Endothelial cell of umbilical vein (primary cell): ENCODE measurements at regions not wholly inside any gene's neighbourhood (a gene's known extent, or its start where the extent isn't known, plus 50 kb on each side); places are given as distances from the start of the nearest gene placed in this dataset.

ENCODE experiments used
- BruUV-seq: library from RNA; stranded (reverse); fragments of 400-500 nt; replicated peaks from 2 replicates; lab custom pipeline; 2021; lab: Mats Ljungman, UMichigan
- CTCF ChIA-PET: fragments of 300-600, 350-600 bp; sonication (Branson Sonifier 250); formaldehyde crosslinking; loops from one replicate; lab custom pipeline; 2021; ENCODE audit warnings: antibody characterized with exemption, inconsistent platforms; lab: Charles Lee
- POLR2A ChIA-PET: fragments of 300-600, 350-600 bp; sonication (Branson Sonifier 250); formaldehyde crosslinking; loops from one replicate; lab custom pipeline; 2021; ENCODE audit warnings: antibody characterized with exemption, inconsistent platforms; lab: Charles Lee
- DNase-seq: peaks from one replicate; pipeline ENCODE4 v3.0.0-alpha.2; 2011; ENCODE audit warnings: low read depth, low spot score
- FAIRE-seq: peaks from 2 replicates; lab custom pipeline; 2011; peaks lifted over from hg19 to GRCh38; lab: Jason Lieb, UNC
- H2AFZ ChIP-seq: 2 replicates; pipeline ENCODE4 v1.6.0; 2012; ENCODE audit warnings: low read depth, low read length, control low read depth, inconsistent platforms
- H3K27ac ChIP-seq: 2 replicates; pipeline ENCODE4 v1.5.1; 2011; ENCODE audit warnings: low read depth, mild to moderate bottlenecking, control low read depth, low read length, moderate library complexity; ENCODE audit not compliant: insufficient read depth
- H3K27me3 ChIP-seq, 2 experiments: 2 replicates each; pipeline versions ENCODE4 v1.6.0 to v1.6.1; 2011; ENCODE audit warnings: low read length in 2 of 2, mixed read lengths in 1 of 2; ENCODE audit not compliant: control insufficient read depth in 2 of 2, insufficient read depth in 2 of 2
- H3K36me3 ChIP-seq, 2 experiments: 2 replicates in 1 of 2; 3 replicates in 1 of 2; pipeline ENCODE4 v1.5.1; 2011; ENCODE audit warnings: low read length in 2 of 2, mild to moderate bottlenecking in 1 of 2, moderate library complexity in 1 of 2; ENCODE audit not compliant: control insufficient read depth in 2 of 2, insufficient read depth in 2 of 2; ENCODE audit errors: extremely low read depth in 1 of 2
- H3K4me1 ChIP-seq: 3 replicates; pipeline ENCODE4 v1.5.1; 2011; ENCODE audit warnings: mild to moderate bottlenecking, low read length; ENCODE audit not compliant: control insufficient read depth, insufficient read depth; ENCODE audit errors: extremely low read depth
- H3K4me2 ChIP-seq: 2 replicates; pipeline ENCODE4 v1.6.1; 2011; ENCODE audit warnings: low read length, control low read depth, mixed read lengths; ENCODE audit not compliant: insufficient read depth
- H3K4me3 ChIP-seq, 3 experiments: fragments of 200-600 bp in 1 of 3; sonication (generic), shearing (Covaris generic) in 1 of 3; replicated peaks in 1 of 3; 2 replicates each; pipeline ENCODE4 v1.5.1; 2011 to 2016; ENCODE audit warnings: control low read depth in 3 of 3, low read length in 3 of 3, mild to moderate bottlenecking in 2 of 3, inconsistent platforms in 1 of 3, low read depth in 1 of 3, moderate library complexity in 1 of 3; ENCODE audit not compliant: insufficient read depth in 1 of 3
- H3K79me2 ChIP-seq: 2 replicates; pipeline ENCODE4 v1.6.0; 2012; ENCODE audit warnings: low read length, inconsistent platforms; ENCODE audit not compliant: control insufficient read depth, insufficient read depth
- H3K9ac ChIP-seq: replicated peaks from 2 replicates; pipeline ENCODE3; 2011; ENCODE audit warnings: low read length, control low read depth; ENCODE audit not compliant: insufficient read depth; ENCODE audit errors: extremely low read depth
- H3K9me1 ChIP-seq: replicated peaks from 3 replicates; pipeline ENCODE4 v1.6.0; 2011; ENCODE audit warnings: mild to moderate bottlenecking, low read length; ENCODE audit not compliant: control insufficient read depth, insufficient read depth; ENCODE audit errors: extremely low read depth
- H3K9me3 ChIP-seq: replicated peaks from 2 replicates; pipeline ENCODE4 v1.5.1; 2012; ENCODE audit warnings: low read length, inconsistent platforms; ENCODE audit not compliant: control insufficient read depth, insufficient read depth
- H4K20me1 ChIP-seq: replicated peaks from 2 replicates; pipeline ENCODE3; 2011; ENCODE audit warnings: mild to moderate bottlenecking, low read length; ENCODE audit not compliant: control insufficient read depth, insufficient read depth; ENCODE audit errors: extremely low read depth
- CTCF ChIP-seq, 2 donors: IDR thresholded peaks; 1 replicate in 1 of 2; 2 replicates in 1 of 2; pipeline ENCODE4 v1.5.1; 2011; ENCODE audit warnings: low read length in 2 of 2, mild to moderate bottlenecking in 2 of 2, moderate library complexity in 2 of 2, control low read depth in 1 of 2, inconsistent platforms in 1 of 2, low read depth in 1 of 2; ENCODE audit not compliant: insufficient read depth in 1 of 2; ENCODE audit errors: extremely low read depth in 1 of 2
- EZH2 ChIP-seq: IDR thresholded peaks from 2 replicates; pipeline ENCODE4 v1.6.1; 2012; ENCODE audit warnings: borderline replicate concordance, low read depth, mild to moderate bottlenecking, moderate library complexity, low read length, inconsistent platforms; ENCODE audit not compliant: severe bottlenecking
- FOS ChIP-seq: IDR thresholded peaks from 2 replicates; pipeline ENCODE4 v1.6.1; 2011; ENCODE audit warnings: mild to moderate bottlenecking, low read length, moderate library complexity, borderline replicate concordance; ENCODE audit not compliant: insufficient read depth
- GATA2 ChIP-seq: IDR thresholded peaks from 2 replicates; pipeline ENCODE4 v1.7.0; 2011; ENCODE audit warnings: low read depth, mild to moderate bottlenecking, moderate library complexity, mixed read lengths, low read length; ENCODE audit not compliant: insufficient read length, insufficient read depth
- JUN ChIP-seq: IDR thresholded peaks from 2 replicates; pipeline ENCODE4 v1.6.1; 2011; ENCODE audit warnings: borderline replicate concordance, low read depth; ENCODE audit not compliant: insufficient read length, insufficient read depth
- MAX ChIP-seq: IDR thresholded peaks from 2 replicates; pipeline ENCODE4 v1.6.1; 2011; ENCODE audit not compliant: insufficient read depth, insufficient read length
- MYC ChIP-seq: IDR thresholded peaks from one replicate; pipeline ENCODE4 v1.6.1; 2011; ENCODE audit warnings: mild to moderate bottlenecking, low read depth, low read length
- POLR2A ChIP-seq: IDR thresholded peaks from 2 replicates; pipeline ENCODE4 v1.6.1; 2012; ENCODE audit warnings: low read depth, mild to moderate bottlenecking, control low read depth, low read length
- POLR2AphosphoS5 ChIP-seq: IDR thresholded peaks from 2 replicates; pipeline ENCODE4 v1.6.1; 2012; ENCODE audit warnings: low read depth, mild to moderate bottlenecking, control low read depth, low read length, moderate library complexity; ENCODE audit not compliant: insufficient read depth
- dilution Hi-C: fragments of 300-500 bp; cut with MboI; formaldehyde crosslinking; loops from one replicate; pipeline ENCODE4 v1.15.0; 2019; ENCODE audit warnings: low sequenced_read_pairs; ENCODE audit not compliant: extremely low pct_ligation_motif_present
- intact Hi-C: fragments of 100-400 bp; cut with micrococcal nuclease; formaldehyde crosslinking; loops from one replicate; pipeline ENCODE4 v1.10.0; 2022

GRCh38 chr9:91488341-91488740, 64.7 kb upstream of the NFIL3 start:
- no peak for DNase-seq
- no peaks in the 10 kb centered on the region for H3K9me3 ChIP-seq
- no peaks in the 10 kb centered on the region for H3K27me3 ChIP-seq
- H3K4me1 ChIP-seq: no peaks in the 10 kb centered on the region
- H3K4me2 ChIP-seq: no peak overlapping the region
- H3K4me3 ChIP-seq: no peak overlapping the region
- dilution Hi-C loops (no loop called here), intact Hi-C loops (no loop called here)
- H4K20me1 ChIP-seq: no peaks in the 10 kb centered on the region
- no peaks in the 10 kb centered on the region for H3K9me1 ChIP-seq
- no peak overlapping the region for H3K27ac ChIP-seq
- no peak overlapping the region for H3K9ac ChIP-seq
- H2AFZ ChIP-seq: no peak overlapping the region
- TF ChIP-seq EZH2: no peak
- no peak for TF ChIP-seq MYC
- TF ChIP-seq POLR2A: no peak
- no peak for TF ChIP-seq CTCF (IDR thresholded peaks at IDR 0.05; ENCODE audit: extremely low read depth in 1 of 2, insufficient read depth in 1 of 2, low read depth in 1 of 2, low read length in 2 of 2)
- no peak for TF ChIP-seq JUN
- no peak for TF ChIP-seq FOS
- TF ChIP-seq GATA2: no peak
- TF ChIP-seq MAX: no peak
- TF ChIP-seq POLR2AphosphoS5: no peak
- no peak for FAIRE-seq
- CTCF ChIA-PET: no interaction called here
- POLR2A ChIA-PET: no interaction called here
- H3K79me2 ChIP-seq: no peaks in the 10 kb centered on the region
- no peaks in the 10 kb centered on the region for H3K36me3 ChIP-seq
- BruUV-seq: no TSS peak
